BLaER1 treated with 17β-estradiol and CSF1 and Interleukin-3, amounts not matched to agents 10 nM and 100 nM (cell line): ENCODE measurements at regions not wholly inside any gene's neighbourhood (a gene's known extent, or its start where the extent isn't known, plus 50 kb on each side); places are given as distances from the start of the nearest gene placed in this dataset.
"Not testable (repeated sequence)": the region's sequence is repeated elsewhere in the genome, so short reads cannot be mapped to it uniquely, and the experiment has no call there.

Experiments used
- H3K27ac ChIP-seq, 11 experiments: shearing (Covaris generic); formaldehyde crosslinking; 2 replicates each; pipeline ENCODE4 v1.8.1; 2022
- H3K27me3 ChIP-seq, 11 experiments: shearing (Covaris generic); formaldehyde crosslinking; 2 replicates each; pipeline ENCODE4 v1.8.1; 2022
- H3K36me3 ChIP-seq, 11 experiments: shearing (Covaris generic); formaldehyde crosslinking; 2 replicates each; pipeline ENCODE4 v1.8.1; 2022
- H3K4me1 ChIP-seq, 10 experiments: shearing (Covaris generic); formaldehyde crosslinking; 2 replicates each; pipeline ENCODE4 v1.8.1; 2022
- H3K4me2 ChIP-seq, 11 experiments: shearing (Covaris generic); formaldehyde crosslinking; 2 replicates each; pipeline ENCODE4 v1.8.1; 2022
- H3K4me3 ChIP-seq, 10 experiments: shearing (Covaris generic); formaldehyde crosslinking; 2 replicates each; pipeline ENCODE4 v1.8.1; 2022
- H3K9ac ChIP-seq, 11 experiments: shearing (Covaris generic); formaldehyde crosslinking; 2 replicates each; pipeline ENCODE4 v1.8.1; 2022
- H3K9me3 ChIP-seq, 11 experiments: shearing (Covaris generic); formaldehyde crosslinking; replicated peaks in 1 of 11; 2 replicates each; pipeline ENCODE4 v1.8.1; 2022
- H4K20me1 ChIP-seq, 11 experiments: shearing (Covaris generic); formaldehyde crosslinking; 2 replicates each; pipeline ENCODE4 v1.8.1; 2022
- Cebpa-rat ChIP-seq, 11 experiments: shearing (Covaris generic); IDR thresholded peaks; 2 replicates each; pipeline ENCODE4 v1.8.1; 2022

DNA sequence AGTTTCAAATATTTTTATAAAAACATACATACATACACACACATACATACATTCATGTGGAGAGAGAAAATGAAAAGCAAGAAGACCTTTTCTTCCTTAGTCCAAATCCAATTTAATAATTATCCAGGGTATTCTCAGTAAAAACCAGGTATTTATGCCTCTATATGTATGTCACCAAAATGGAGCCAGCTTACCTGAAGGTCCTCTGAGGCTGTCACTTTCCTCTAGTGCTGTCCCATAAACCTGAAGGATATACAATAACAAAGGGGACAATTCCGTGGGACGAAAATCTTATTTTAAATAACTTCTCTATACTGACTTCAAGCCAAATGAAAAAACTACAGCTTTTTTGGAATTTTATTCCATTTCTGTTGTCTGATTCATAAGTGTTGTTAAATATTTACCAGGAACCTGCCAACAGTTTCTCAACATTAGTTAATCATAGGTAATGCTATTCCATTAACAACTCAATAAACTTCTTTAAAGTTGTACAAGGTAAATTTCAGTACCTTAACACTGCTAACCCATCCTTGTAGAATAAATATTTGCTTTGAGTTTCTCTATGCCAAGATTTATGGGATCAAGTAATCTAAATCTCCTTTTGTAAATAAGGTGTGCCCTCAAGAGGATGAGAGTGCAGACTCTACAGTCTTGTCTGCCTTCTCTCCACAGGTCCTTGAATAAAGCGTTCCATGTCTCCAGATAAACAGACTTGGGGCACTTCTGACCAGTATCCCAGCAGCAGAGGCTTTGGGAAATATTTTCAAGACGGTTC is 260.3 kb downstream of the AHR start:
- Histone ChIP-seq H3K9ac (no peak overlapping the region), H3K27ac (no peak overlapping the region), H3K4me1 (peaks cover 0 to 16% (median 7%) of the 10 kb centered on the region in 10 experiments; a peak in 7 of 20 replicates), H3K36me3 (no peaks in the 10 kb centered on the region), H3K9me3 (peaks cover 0 to 15% (median 7%) of the 10 kb centered on the region in 11 experiments; a peak in 11 of 22 replicates), H3K27me3 (peaks cover 0 to 50% (median 0%) of the 10 kb centered on the region in 11 experiments; a peak in 4 of 22 replicates), H4K20me1 (no peaks in the 10 kb centered on the region), H3K4me2 (no peak overlapping the region), H3K4me3 (no peak overlapping the region)
- TF ChIP-seq Cebpa-rat (IDR thresholded peaks at IDR 0.05), result no peak

DNA sequence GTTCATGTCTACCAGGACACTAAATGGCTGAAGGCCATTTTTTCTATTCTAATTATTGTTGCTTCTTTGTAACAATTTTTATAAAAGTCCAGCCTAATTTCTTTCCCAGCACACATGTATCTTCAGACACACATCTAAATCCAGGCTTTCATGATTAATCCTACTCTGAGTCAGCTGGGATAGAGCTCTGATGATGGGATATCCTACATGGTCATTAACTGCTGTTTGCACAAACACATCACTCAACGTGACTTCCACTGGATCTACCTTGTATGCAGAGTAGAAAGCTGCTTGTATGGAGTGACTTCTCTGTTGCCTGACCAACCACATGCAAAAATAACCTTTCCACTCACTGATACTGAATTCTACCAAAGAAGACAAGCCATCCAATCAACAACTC is 260.9 kb downstream of the AHR start:
- Histone ChIP-seq H3K9me3 (peaks cover 0 to 15% (median 7%) of the 10 kb centered on the region in 11 experiments; a peak in 11 of 22 replicates), H3K4me1 (peaks cover 1 to 16% (median 8%) of the 10 kb centered on the region in 10 experiments; a peak in 14 of 20 replicates), H3K9ac (no peak overlapping the region), H3K36me3 (no peaks in the 10 kb centered on the region), H3K4me3 (no peak overlapping the region), H3K27me3 (peaks cover 0 to 50% (median 0%) of the 10 kb centered on the region in 11 experiments; a peak in 4 of 22 replicates), H3K27ac (no peak overlapping the region), H3K4me2 (no peak overlapping the region), H4K20me1 (no peaks in the 10 kb centered on the region)
- TF ChIP-seq Cebpa-rat (IDR thresholded peaks at IDR 0.05), result no peak

DNA sequence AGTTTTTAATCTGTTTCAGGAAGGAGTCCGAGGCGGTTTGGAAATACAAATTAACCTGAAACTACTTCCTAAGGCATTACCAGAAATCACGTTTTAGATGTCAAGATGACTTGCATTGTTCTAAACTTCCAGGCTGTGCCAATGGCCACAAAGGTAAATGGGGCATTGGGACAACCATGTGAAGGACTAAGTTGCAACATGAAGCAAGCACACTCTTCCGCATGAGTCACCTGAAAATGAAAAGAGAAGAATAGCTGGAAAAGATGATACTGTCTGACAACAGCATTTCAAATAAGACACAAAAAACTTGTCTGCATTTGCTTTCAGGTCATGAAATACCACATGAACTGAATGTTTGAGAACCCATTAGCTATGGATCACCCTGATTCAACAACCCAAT is 262.1 kb downstream of the AHR start:
- H3K4me3 ChIP-seq, result no peak overlapping the region
- H3K4me2 ChIP-seq, result no peak overlapping the region
- no peaks in the 10 kb centered on the region for H3K36me3 ChIP-seq
- H3K4me1 ChIP-seq, result peaks cover 4 to 27% (median 15%) of the 10 kb centered on the region in 10 experiments; a peak in 16 of 20 replicates
- H3K27ac ChIP-seq, result no peak overlapping the region
- peaks cover 0 to 50% (median 0%) of the 10 kb centered on the region in 11 experiments; a peak in 4 of 22 replicates for H3K27me3 ChIP-seq
- H3K9ac ChIP-seq, result no peak overlapping the region
- peaks cover 0 to 15% (median under 1%) of the 10 kb centered on the region in 11 experiments; a peak in 10 of 22 replicates for H3K9me3 ChIP-seq
- TF ChIP-seq Cebpa-rat (IDR thresholded peaks at IDR 0.05), result no peak
- H4K20me1 ChIP-seq, result no peaks in the 10 kb centered on the region

DNA sequence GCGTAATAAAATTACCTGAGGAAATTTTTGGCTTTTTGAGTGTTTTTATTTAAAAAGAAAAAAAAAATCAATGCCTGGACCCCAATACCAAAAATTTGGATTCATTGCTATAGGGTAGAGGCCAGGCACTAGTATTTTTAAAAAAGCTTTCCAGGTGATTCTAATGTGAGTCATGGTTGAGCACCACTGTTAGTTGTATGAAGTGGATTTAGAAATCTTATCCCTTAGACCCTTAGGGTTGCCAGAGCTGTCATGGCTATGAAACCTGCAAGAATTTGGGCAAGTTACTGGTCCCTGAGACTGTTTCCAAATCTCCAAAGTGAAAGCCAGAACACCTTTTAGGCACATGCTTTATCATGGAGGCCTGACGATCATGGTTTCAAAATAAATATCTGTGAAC is 262.5 kb downstream of the AHR start:
- Histone ChIP-seq H3K27ac (no peak overlapping the region), H3K27me3 (peaks cover 0 to 50% (median 0%) of the 10 kb centered on the region in 11 experiments; a peak in 4 of 22 replicates)
- no peak for TF ChIP-seq Cebpa-rat (IDR thresholded peaks at IDR 0.05)

DNA sequence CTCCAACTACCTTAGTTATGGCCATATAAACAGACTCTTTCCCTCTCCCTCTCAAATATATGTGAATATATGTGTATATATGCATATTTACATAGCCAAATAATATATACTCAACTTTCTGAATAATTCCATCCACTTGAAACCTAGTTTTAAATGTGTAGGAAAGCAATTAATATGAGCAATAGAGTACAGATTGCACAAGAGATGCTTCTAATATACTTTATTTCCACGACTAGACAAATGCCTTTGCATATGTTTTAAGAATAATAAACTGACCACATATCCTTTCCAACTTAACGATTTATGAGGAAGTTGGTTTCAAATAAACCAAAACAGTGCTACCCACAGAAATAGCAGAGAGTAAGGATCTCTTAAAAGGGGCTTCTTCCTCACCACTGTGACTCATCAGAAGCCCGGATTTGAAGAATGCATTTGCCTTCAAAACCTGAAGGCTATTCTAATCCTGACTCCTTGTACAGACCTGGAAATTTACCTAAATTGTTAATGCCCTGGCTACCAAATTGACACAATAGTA is 266.3 kb downstream of the AHR start:
- Histone ChIP-seq H3K9ac (no peak overlapping the region), H3K27me3 (peaks cover 0 to 24% (median 0%) of the 10 kb centered on the region in 11 experiments; a peak in 4 of 22 replicates), H3K4me2 (peak overlapping the region in 9 of 11 experiments; percentile 6 to 62 (median 26); a peak in 12 of 22 replicates), H3K9me3 (peaks cover 0 to 36% (median 5%) of the 10 kb centered on the region in 11 experiments; a peak in 12 of 22 replicates), H3K36me3 (no peaks in the 10 kb centered on the region), H3K4me1 (peaks cover 0 to 16% (median 10%) of the 10 kb centered on the region in 10 experiments; a peak in 13 of 20 replicates), H3K4me3 (no peak overlapping the region), H3K27ac (peak overlapping the region in 3 of 11 experiments; percentile 10 to 35 (median 12); a peak in 2 of 22 replicates), H4K20me1 (no peaks in the 10 kb centered on the region)
- TF ChIP-seq Cebpa-rat (IDR thresholded peaks at IDR 0.05), result peak in 1 of 11 experiments; percentile 25; a peak in 1 of 22 replicates

More for the DNA sequence above, 262.5 kb downstream of the AHR start:
- Histone ChIP-seq H3K36me3 (no peaks in the 10 kb centered on the region), H3K9ac (no peak overlapping the region), H3K9me3 (peaks cover 0 to 15% (median 0%) of the 10 kb centered on the region in 11 experiments; a peak in 8 of 22 replicates), H3K4me2 (no peak overlapping the region), H3K4me1 (peaks cover 4 to 28% (median 15%) of the 10 kb centered on the region in 10 experiments; a peak in 16 of 20 replicates), H3K4me3 (no peak overlapping the region), H4K20me1 (no peaks in the 10 kb centered on the region)

DNA sequence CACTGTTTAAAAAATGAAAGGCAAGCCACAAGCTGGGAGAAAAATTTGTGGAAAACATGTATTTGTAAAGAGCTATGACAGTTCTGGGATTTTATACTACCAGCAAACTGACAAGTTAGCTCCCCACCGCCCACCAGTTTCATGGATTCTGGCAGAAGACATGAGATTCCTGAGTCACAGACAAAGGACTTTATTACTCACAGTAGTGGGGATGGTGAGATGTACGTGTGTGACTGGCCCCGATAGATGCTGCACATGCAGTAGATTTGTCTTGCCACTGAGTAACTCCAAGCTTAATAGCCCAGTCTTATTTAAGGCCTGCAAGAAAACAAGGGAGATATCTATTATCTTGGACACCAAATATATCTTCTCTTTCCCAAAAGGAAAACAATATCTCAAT is 281.7 kb downstream of the AHR start:
- H3K9me3 ChIP-seq, result peaks cover 26 to 39% (median 35%) of the 10 kb centered on the region in 11 experiments
- TF ChIP-seq Cebpa-rat (IDR thresholded peaks at IDR 0.05), result no peak
- H3K36me3 ChIP-seq, result no peaks in the 10 kb centered on the region
- H3K27ac ChIP-seq, result no peak overlapping the region
- peaks cover 0 to 14% (median 13%) of the 10 kb centered on the region in 10 experiments; a peak in 15 of 20 replicates for H3K4me1 ChIP-seq
- no peak overlapping the region for H3K4me3 ChIP-seq
- no peak overlapping the region for H3K4me2 ChIP-seq
- no peaks in the 10 kb centered on the region for H4K20me1 ChIP-seq
- H3K9ac ChIP-seq, result no peak overlapping the region
- H3K27me3 ChIP-seq, result no peaks in the 10 kb centered on the region

DNA sequence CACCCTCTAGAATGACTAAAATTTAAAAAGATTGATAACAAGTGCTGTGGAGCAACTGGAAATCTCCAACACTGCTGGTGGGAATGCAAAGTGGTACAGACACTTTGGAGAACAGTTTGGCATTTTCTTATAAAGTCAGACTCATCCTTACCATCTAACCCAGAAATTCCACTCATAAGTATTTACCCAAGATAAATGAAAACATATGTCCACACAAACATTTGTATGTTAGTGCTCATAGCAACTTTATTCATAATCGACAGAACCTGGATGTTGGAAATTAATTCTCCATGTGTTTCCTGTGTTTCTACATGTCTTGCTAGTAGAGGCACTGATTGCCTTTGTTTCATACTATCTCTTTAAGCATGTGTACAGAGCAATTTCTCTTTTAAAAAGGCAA is 282.4 kb downstream of the AHR start:
- no peak overlapping the region for H3K27ac ChIP-seq
- H4K20me1 ChIP-seq, result no peaks in the 10 kb centered on the region
- peaks cover 26 to 33% (median 31%) of the 10 kb centered on the region in 11 experiments for H3K9me3 ChIP-seq
- no peak overlapping the region for H3K4me2 ChIP-seq
- H3K4me1 ChIP-seq, result peaks cover 0 to 8% (median 7%) of the 10 kb centered on the region in 10 experiments; a peak in 15 of 20 replicates
- no peaks in the 10 kb centered on the region for H3K27me3 ChIP-seq
- H3K36me3 ChIP-seq, result no peaks in the 10 kb centered on the region
- no peak overlapping the region for H3K4me3 ChIP-seq
- H3K9ac ChIP-seq, result no peak overlapping the region
- no peak for TF ChIP-seq Cebpa-rat (IDR thresholded peaks at IDR 0.05)

DNA sequence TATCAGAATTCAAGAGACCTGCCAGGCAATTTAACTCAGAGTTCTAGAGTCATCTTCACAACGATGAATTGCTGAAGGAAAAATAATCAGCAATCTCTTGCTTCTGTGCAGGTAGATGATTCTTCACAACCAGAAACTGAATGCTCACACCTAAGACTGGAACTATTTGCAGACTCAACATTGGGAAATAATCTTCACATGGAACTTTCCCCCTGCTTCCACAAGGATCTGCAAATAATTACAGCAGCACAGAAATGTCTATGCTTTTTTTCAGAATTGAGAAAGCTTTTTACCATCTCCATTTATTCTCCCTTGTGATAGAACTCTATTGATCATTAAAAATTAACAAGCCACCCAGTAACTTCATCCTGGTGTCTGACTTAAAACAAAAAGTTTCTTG is 282.8 kb downstream of the AHR start:
- no peak overlapping the region for H3K4me2 ChIP-seq
- no peak overlapping the region for H3K9ac ChIP-seq
- H3K4me1 ChIP-seq, result peaks cover 0 to 4% (median 2%) of the 10 kb centered on the region in 10 experiments; a peak in 13 of 20 replicates
- H3K36me3 ChIP-seq, result no peaks in the 10 kb centered on the region
- H4K20me1 ChIP-seq, result no peaks in the 10 kb centered on the region
- H3K4me3 ChIP-seq, result no peak overlapping the region
- TF ChIP-seq Cebpa-rat (IDR thresholded peaks at IDR 0.05), result no peak
- H3K27me3 ChIP-seq, result no peaks in the 10 kb centered on the region
- peaks cover 23 to 29% (median 27%) of the 10 kb centered on the region in 11 experiments for H3K9me3 ChIP-seq
- no peak overlapping the region for H3K27ac ChIP-seq

DNA sequence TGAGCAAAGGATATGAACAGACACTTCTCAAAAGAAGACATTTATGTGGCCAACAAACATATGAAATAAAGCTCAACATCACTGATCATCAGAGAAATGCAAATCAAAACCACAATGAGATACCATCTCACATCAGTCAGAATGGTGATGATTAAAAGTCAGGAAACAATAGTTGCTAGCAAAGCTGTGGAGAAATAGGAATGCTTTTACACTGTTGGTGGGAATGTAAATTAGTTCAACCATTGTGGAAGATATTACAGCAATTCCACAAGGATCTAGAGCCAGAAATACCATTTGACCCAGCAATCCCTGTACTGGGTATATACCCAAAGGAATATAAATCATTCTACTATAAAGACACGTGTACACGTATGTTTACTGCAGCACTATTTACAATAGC is 284.2 kb downstream of the AHR start:
- not testable (repeated sequence) for H3K4me1 ChIP-seq, H3K27me3 ChIP-seq, H3K9ac ChIP-seq, H4K20me1 ChIP-seq, H3K4me3 ChIP-seq, H3K36me3 ChIP-seq, H3K27ac ChIP-seq, H3K4me2 ChIP-seq
- peaks cover 9 to 17% (median 13%) of the 10 kb centered on the region in 11 experiments for H3K9me3 ChIP-seq
